NCI-H510A treated with DMSO at 0.1 percent for 48 hours (cell line): ENCODE measurements at regions not wholly inside any gene's neighbourhood (a gene's known extent, or its start where the extent isn't known, plus 50 kb on each side); places are given as distances from the start of the nearest gene placed in this dataset.

Experiments used
- DNase-seq: peaks from one replicate; lab custom pipeline; 2025; lab: John Stamatoyannopoulos, UW

DNA sequence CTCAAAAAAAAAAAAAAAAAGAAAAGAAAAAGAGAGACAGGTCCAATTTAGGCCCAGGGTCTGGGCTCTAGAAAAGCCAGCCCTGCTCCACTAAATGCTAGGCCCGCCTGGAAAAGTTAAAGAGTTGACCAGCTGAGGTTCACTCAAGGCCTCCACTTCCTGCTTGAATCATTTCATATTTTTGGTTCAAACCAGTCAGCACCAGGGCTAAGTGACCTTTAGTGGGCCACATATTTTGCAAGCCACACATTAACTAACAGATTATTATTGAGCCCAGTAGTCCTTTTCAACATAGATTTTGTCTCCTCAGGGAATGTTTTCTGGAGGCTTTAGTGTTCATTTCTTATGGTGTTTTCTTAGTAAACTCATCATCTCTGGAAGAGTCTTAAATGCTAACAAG is 156.6 kb downstream of the TLR4 start:
- no peak for DNase-seq

DNA sequence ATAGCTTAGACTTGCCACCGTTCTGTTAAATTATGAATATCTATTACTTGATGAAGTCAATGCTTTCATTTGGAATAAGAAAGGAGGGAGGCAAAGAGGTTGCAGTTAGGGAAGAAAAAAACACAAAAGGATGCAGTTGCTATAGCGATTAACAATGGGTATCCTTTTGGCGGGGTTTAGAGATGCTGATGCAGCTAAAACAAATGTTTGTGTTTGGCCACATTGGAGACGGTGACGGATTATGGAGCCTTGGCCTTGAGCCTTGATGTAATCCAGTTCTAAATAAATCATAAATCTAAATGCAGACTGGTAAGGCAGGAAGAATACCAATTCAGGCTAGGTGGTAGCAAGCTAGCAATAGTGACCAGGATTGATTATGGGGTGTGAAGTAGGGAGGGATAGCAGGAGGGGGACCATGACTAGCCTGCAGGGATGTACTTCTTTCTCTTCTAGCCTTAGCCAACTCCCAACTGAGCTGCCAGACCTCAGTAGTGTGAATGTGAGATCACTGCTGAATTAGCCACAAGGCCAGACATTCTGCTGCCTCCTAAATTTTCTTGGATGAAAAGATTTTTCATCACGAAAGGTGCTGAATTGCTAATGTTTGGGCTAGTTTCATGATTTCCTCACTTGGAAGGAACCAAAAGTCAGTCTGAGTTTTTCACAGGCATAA is 160.3 kb downstream of the TLR4 start:
- no peak for DNase-seq

- DNase-seq, result no peak
Measured at GRCh38 chr9:117868594-117868993, 164.4 kb downstream of the TLR4 start.

- DNase-seq, result no peak
Measured at GRCh38 chr9:117869287-117869686, 165.1 kb downstream of the TLR4 start.

GRCh38 chr9:117869712-117870111 is 165.5 kb downstream of the TLR4 start:
- no peak for DNase-seq

GRCh38 chr9:117873664-117874063 is 169.5 kb downstream of the TLR4 start:
- DNase-seq, result no peak

GRCh38 chr9:117875886-117876285 is 171.7 kb downstream of the TLR4 start:
- DNase-seq, result no peak

- DNase-seq, result no peak
Measured at GRCh38 chr9:117882171-117882570, 178.0 kb downstream of the TLR4 start.

GRCh38 chr9:117886616-117887015 is 182.4 kb downstream of the TLR4 start:
- no peak for DNase-seq

DNA sequence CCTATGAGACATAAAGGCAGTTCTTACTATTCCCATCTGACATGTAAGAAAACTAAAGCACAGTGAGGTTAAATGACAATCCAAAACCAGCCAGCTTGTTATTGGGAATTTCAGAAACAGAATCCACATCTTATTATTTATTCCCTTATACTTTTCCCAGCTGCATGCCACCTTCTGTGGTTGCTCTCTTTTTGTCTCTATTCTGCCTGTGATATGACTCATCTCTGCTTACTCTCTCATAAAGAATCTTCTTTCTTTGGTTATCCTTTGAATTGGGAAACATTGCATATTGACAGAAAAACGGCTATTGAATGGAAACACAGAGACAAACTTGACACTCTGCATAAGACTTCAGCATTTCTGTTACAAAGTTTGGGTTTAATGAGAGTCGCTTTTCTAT is 183.2 kb downstream of the TLR4 start:
- no peak for DNase-seq

DNA sequence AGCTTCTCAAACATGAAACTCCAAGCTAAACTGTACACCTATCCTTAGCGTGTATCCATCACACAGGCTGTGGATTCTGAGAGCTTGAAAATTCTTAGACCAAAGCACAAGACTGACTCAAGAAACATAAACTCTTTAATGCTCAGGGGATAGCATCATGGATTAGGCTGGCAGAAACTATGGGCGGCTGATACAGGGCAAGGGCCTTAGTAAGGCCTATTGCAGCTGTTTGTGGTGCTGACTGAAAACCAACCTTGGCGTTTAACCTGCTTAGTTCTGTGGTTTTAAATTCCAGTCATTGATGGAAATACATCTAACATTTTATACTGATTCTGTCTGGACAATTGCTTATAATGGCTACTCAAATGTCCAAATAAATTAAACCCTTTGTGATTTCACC is 183.7 kb downstream of the TLR4 start:
- DNase-seq, result no peak

DNA sequence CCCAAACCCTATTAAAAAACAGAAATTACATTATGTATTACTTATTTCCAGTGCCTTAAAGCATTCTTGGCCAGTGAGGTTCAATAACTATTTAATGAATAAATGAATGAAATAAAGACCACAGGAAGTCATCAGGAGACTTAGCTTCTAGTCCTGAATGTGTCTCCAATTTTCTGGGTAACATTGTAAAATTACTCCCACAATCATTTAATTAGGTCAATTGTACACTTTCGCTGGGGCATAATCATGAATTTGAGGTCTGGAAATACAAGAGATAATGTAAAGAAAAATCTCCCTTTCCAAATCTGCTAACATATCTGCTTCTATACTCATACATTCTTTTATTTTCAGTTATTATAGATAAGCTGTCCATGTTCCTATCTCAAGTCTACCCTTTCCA is 199.2 kb downstream of the TLR4 start:
- DNase-seq, result no peak

DNA sequence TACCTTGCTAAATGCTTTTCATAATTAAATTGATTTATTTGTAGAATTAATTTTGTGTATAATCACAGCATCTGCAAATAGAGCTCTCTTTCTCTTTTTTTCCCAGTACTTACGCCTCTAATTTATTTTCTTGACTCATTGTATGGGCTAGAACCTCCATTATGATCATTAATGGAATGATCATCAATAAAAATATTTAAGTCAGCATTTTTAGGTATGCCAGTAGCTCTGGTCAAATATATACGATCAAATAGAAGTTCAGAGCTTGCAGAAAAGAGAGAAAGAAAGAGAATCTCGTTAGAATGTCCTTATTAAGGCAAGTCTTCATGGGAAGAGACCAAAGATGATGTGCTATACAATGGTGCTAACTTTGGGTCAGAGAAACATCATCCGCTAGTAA is 202.6 kb downstream of the TLR4 start:
- no peak for DNase-seq

DNA sequence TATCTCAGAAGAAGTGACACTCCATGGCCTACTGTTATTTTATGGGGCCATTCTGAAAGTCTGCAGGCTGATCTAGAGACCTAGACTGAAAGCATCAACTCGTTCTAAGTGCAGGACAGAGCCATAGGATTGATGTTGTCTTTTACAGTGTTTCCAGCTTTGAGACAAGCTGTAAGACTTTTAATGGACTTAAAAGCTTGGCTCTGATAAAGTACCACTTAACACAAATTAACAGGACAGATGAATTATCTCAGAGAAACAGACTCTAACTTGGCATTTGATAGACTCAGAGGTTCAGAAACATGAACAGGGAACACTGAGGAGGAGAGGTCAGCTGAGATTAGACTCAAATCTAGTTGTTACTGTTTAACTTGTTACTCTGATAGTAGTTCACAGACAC is 203.2 kb downstream of the TLR4 start:
- DNase-seq, result no peak

- DNase-seq, result no peak
Measured at GRCh38 chr9:117916291-117916690, 212.1 kb downstream of the TLR4 start.

DNA sequence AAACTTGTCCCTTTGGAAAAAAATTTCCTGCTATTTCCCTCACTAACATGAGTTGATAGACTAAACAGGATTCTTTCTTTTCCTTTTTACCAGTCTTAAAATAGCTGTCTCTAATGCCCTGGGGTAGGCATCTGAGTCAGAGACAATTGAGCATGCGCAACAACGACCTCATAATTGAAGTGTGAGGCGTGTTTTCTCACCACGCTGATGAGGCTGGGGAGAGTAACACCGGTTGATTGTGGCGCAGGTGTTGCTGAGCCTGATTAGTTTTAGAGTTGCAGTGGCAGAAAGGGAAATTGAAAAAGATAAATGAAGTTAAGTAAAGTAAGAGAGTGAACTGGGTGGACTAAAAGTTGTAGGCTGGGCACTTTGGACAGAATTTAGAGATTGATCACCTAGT is 213.7 kb downstream of the TLR4 start:
- DNase-seq, result no peak

DNA sequence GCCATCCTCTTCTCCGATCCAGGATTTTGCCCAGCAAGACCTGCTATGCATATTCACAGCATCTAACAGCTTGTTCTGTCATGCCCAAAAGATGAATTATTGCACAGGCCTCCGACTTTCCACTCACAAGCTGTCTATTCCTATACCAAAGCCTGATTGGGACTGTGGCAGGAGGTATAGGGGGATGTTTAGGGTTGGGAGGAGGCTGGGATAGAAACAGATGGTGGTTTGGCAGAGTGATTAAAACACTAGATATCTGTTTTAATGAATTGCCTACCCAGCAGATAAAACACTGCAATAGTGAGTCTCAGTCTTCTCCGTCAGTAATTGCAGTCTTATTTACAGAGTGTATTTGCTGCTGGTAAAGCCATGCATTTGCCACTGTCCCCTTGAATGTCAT is 215.3 kb downstream of the TLR4 start:
- no peak for DNase-seq

GRCh38 chr9:117926031-117926658 is 221.9 kb downstream of the TLR4 start:
- no peak for DNase-seq

- DNase-seq, result no peak
Measured at GRCh38 chr9:117927354-117927753, 223.2 kb downstream of the TLR4 start.

DNA sequence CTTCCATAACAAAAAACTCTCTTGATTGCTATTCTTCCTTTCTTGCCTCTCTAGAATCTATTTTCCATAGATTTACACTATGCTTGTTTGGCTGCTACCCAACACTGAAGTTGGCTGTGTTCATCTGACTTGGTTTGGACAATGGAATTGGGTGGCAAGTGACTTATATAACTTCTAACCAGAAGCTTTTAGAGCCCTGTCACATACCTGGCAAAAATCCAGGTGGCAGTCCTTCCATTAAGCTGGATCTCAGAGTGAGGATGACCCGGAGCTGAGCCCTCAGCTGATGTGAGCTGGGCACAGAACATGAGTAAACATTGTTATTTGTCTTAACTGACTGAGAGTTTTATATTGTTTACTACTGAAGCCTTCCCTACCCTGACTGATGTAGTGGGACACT is 225.7 kb downstream of the TLR4 start:
- peak; percentile 21 for DNase-seq

DNA sequence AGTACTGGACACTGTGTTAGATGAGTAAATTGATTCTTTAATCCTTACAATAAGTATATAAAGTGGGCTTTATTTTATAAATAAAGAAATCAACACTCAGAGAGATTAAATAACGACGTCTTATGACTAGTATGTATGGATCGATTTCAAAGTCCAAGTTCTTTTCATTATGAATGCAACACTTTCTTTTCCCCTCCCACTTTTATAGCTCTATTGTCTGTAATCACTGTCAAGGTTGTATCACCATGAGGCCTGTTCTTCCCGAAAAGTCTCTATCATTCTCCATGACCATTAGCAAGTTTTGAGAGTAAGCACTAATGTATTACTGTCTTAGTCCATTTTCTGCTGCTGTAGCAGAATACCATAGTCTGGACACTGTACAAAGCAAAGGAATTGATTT is 228.4 kb downstream of the TLR4 start:
- DNase-seq, result no peak

DNA sequence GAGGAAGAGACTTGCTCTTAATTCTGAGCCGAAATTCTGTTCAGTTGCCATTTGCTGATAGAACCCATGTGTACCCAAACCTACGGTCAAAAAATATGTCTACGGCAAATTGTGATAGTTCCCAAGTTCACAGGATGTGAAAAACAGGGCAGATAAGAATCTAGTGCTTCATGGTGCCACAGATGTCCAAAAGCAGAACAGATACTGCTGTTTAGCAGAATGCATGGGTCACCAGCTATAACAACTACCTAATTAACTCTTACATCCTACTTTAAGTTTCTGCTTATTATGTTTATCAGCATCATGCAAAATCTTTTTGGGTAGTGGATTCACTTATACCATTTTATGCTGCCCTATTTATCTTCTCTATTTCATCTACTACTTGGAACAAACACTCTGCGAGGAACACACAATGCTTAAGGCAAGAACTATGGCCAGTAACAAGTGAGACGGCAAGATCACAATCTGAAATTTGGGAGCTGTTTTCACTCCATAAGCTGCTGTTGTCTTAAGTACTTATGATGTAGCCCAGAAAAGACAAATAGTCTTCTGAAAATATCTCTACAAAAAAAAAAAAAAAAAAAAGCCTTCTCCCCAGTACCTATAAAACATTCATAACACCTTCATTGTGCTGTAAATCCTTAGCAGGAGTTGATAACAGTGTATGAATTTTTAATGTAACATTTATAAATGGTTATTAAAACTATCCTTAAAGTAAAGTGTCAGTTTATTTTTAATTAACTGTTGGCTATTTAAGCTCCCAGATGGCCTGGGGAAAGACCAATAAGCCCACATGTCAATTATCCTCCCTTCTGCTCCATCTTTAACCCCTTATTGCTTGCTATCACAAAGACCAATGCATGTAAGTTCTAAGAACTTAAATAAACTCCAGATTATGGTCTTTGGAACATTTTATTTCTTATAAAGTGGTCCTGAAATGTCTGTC is 232.3 kb downstream of the TLR4 start:
- DNase-seq, result no peak

DNA sequence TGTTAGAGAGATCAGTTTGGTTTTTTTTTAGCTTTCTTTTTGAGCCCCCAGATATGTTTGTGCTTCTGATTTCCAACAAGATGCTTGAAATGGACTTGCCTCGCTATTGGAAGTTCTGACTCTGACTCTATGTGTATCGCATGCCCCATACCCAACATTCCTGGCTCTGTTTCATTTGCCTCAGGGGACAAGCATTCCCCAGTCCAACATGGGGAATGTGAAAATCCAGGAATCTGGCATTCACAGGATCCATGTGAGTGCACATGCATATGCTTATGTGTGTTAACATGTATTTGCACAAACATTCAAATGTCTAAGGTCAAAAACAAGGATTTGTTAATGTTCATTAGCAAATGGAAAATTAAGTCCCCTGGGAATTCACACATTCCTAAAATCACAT is 233.9 kb downstream of the TLR4 start:
- no peak for DNase-seq
